AG09319 (cell line): ENCODE measurements at regions not wholly inside any gene's neighbourhood (a gene's known extent, or its start where the extent isn't known, plus 50 kb on each side); places are given as distances from the start of the nearest gene placed in this dataset.

Experiments
- DNase-seq: peaks from one replicate; pipeline ENCODE4 v3.0.0-alpha.2; 2010; ENCODE audit warnings: low read depth; ENCODE audit errors: extremely low read depth
- CTCF ChIP-seq: IDR thresholded peaks from 2 replicates; pipeline ENCODE4 v1.5.1; 2011; ENCODE audit warnings: low read depth, mild to moderate bottlenecking, inconsistent platforms, low read length, moderate library complexity

- no peak for TF ChIP-seq CTCF
- DNase-seq: no peak
These were observed 93.6 kb upstream of the SDK1 start for GRCh38 chr7:3207387-3207902.

- no peak for DNase-seq
- no peak for TF ChIP-seq CTCF
These were observed 90.5 kb upstream of the SDK1 start for GRCh38 chr7:3210531-3210930.

GRCh38 chr7:3214090-3214413 lies 87.0 kb upstream of the SDK1 start:
- no peak for DNase-seq
- TF ChIP-seq CTCF: no peak

GRCh38 chr7:3215624-3216585 lies 85.1 kb upstream of the SDK1 start:
- no peak for DNase-seq
- no peak for TF ChIP-seq CTCF

GRCh38 chr7:3217166-3217565 lies 83.9 kb upstream of the SDK1 start:
- no peak for DNase-seq
- no peak for TF ChIP-seq CTCF

GRCh38 chr7:3218411-3219225 lies 82.4 kb upstream of the SDK1 start:
- DNase-seq: no peak
- no peak for TF ChIP-seq CTCF
